A673 (cell line): ENCODE measurements at regions not wholly inside any gene's neighbourhood (a gene's known extent, or its start where the extent isn't known, plus 50 kb on each side); places are given as distances from the start of the nearest gene placed in this dataset.
"Not testable (repeated sequence)": the region's sequence is repeated elsewhere in the genome, so short reads cannot be mapped to it uniquely, and the experiment has no call there.

Source experiments
- BruUV-seq: library from RNA; stranded (reverse); fragments of 400-500 nt; replicated peaks from 2 replicates; lab custom pipeline; 2021; lab: Mats Ljungman, UMichigan
- CTCF ChIA-PET: fragments of 300-600 bp; sonication (Branson Sonifier 250); formaldehyde crosslinking; loops from one replicate; lab custom pipeline; 2022; ENCODE audit warnings: antibody characterized with exemption; lab: Charles Lee
- POLR2A ChIA-PET: fragments of 300-600 bp; sonication (Branson Sonifier 250); formaldehyde crosslinking; loops from one replicate; lab custom pipeline; 2022; ENCODE audit warnings: antibody characterized with exemption; ENCODE audit not compliant: low non-redundant PET; lab: Charles Lee
- DNase-seq: peaks from one replicate; pipeline ENCODE4 v3.0.0-alpha.2; 2015; ENCODE audit warnings: low spot score
- H3K27ac ChIP-seq: fragments of 200-600 bp; sonication (generic); 2 replicates; pipeline ENCODE4 v1.5.1; 2016; ENCODE audit warnings: mixed run types, low read depth, mild to moderate bottlenecking, mixed read lengths, antibody characterized with exemption, low read length; ENCODE audit not compliant: poor library complexity, severe bottlenecking
- H3K27me3 ChIP-seq: fragments of 200-600 bp; sonication (generic); replicated peaks from 2 replicates; pipeline ENCODE4 v1.6.1; 2017; ENCODE audit warnings: mixed run types, low read depth, mild to moderate bottlenecking, mixed read lengths, antibody characterized with exemption, low read length; ENCODE audit not compliant: insufficient read depth, poor library complexity
- H3K36me3 ChIP-seq: fragments of 200-600 bp; sonication (generic); 2 replicates; pipeline ENCODE4 v1.6.1; 2016; ENCODE audit warnings: mixed run types, mild to moderate bottlenecking, mixed read lengths, antibody characterized with exemption, low read length; ENCODE audit not compliant: insufficient read depth, poor library complexity, severe bottlenecking
- H3K4me1 ChIP-seq: fragments of 200-600 bp; sonication (generic); 2 replicates; pipeline ENCODE4 v1.6.1; 2017; ENCODE audit warnings: mixed run types, mild to moderate bottlenecking, mixed read lengths, antibody characterized with exemption, low read length; ENCODE audit not compliant: insufficient read depth, poor library complexity, severe bottlenecking
- H3K4me3 ChIP-seq: fragments of 200-600 bp; sonication (generic); 2 replicates; pipeline ENCODE4 v1.5.1; 2016; ENCODE audit warnings: low read depth, mixed run types, mild to moderate bottlenecking, mixed read lengths, low read length; ENCODE audit not compliant: poor library complexity, severe bottlenecking
- H3K9me3 ChIP-seq: fragments of 200-600 bp; sonication (generic); 2 replicates; pipeline ENCODE4 v1.6.1; 2016; ENCODE audit warnings: mixed run types, low read depth, mild to moderate bottlenecking, mixed read lengths, antibody characterized with exemption, low read length; ENCODE audit not compliant: poor library complexity, severe bottlenecking
- CTCF ChIP-seq: fragments of 300-800, 200-600 bp; sonication (generic); conservative IDR thresholded peaks from 2 replicates; pipeline ENCODE4 v1.5.1; 2017; ENCODE audit warnings: low read depth, mild to moderate bottlenecking, antibody characterized with exemption, low read length, moderate library complexity, mixed read lengths
- EZH2 ChIP-seq: fragments of 200-600 bp; sonication (generic); IDR thresholded peaks from 2 replicates; pipeline ENCODE4 v1.6.1; 2017; ENCODE audit warnings: borderline replicate concordance, low read depth, mild to moderate bottlenecking, mixed read lengths, antibody characterized with exemption, low read length; ENCODE audit not compliant: poor library complexity, severe bottlenecking
- intact Hi-C: fragments of 100-400 bp; cut with micrococcal nuclease; formaldehyde crosslinking; loops from one replicate; pipeline ENCODE4 v1.10.0; 2022; ENCODE audit not compliant: unreplicated experiment

- ChIA-PET CTCF (no interaction called here), POLR2A (no interaction called here)
- peak; percentile 26 for DNase-seq
- Histone ChIP-seq H3K36me3 (no peaks in the 10 kb centered on the region), H3K4me3 (no peak overlapping the region), H3K4me1 (peaks cover 22% of the 10 kb centered on the region), H3K27ac (peak overlapping the region; percentile 40), H3K9me3 (no peaks in the 10 kb centered on the region), H3K27me3 (no peaks in the 10 kb centered on the region)
- BruUV-seq, result no TSS peak
- intact Hi-C loops, result no loop called here
- no peak for TF ChIP-seq CTCF
- TF ChIP-seq EZH2, result no peak
Observed at GRCh38 chr16:52741351-52741750, 194.4 kb upstream of the TOX3 start.

GRCh38 chr16:52740766-52741165 is 193.8 kb upstream of the TOX3 start:
- DNase-seq, result peak; percentile 48
- H3K27ac ChIP-seq, result peak overlapping the region; percentile 40
- no TSS peak for BruUV-seq
- TF ChIP-seq CTCF (no peak), EZH2 (no peak)
- ChIA-PET POLR2A (no interaction called here), CTCF (no interaction called here)
- no peaks in the 10 kb centered on the region for H3K36me3 ChIP-seq
- no peaks in the 10 kb centered on the region for H3K9me3 ChIP-seq
- no peak overlapping the region for H3K4me3 ChIP-seq
- intact Hi-C loops, result no loop called here
- peaks cover 22% of the 10 kb centered on the region for H3K4me1 ChIP-seq
- no peaks in the 10 kb centered on the region for H3K27me3 ChIP-seq

GRCh38 chr16:52740333-52740732 is 193.4 kb upstream of the TOX3 start:
- POLR2A ChIA-PET, result no interaction called here
- H3K27me3 ChIP-seq, result no peaks in the 10 kb centered on the region

GRCh38 chr16:52738992-52739391 is 192.0 kb upstream of the TOX3 start:
- H3K27ac ChIP-seq, DNase-seq, H3K36me3 ChIP-seq, H3K9me3 ChIP-seq, POLR2A ChIA-PET, BruUV-seq, intact Hi-C loops, H3K4me3 ChIP-seq, CTCF ChIA-PET, H3K27me3 ChIP-seq: not testable (repeated sequence)
- peaks cover 22% of the 10 kb centered on the region for H3K4me1 ChIP-seq

More at GRCh38 chr16:52740333-52740732, 193.4 kb upstream of the TOX3 start:
- H3K4me3 ChIP-seq, result no peak overlapping the region
- CTCF ChIA-PET, result no interaction called here
- no peaks in the 10 kb centered on the region for H3K36me3 ChIP-seq
- H3K9me3 ChIP-seq, result no peaks in the 10 kb centered on the region
- H3K27ac ChIP-seq, result no peak overlapping the region
- TF ChIP-seq EZH2 (no peak), CTCF (no peak)
- DNase-seq, result no peak
- intact Hi-C loops, result no loop called here
- no TSS peak for BruUV-seq
- H3K4me1 ChIP-seq, result peaks cover 22% of the 10 kb centered on the region
